NCI-H774 (cell line): ENCODE measurements at regions not wholly inside any gene's neighbourhood (a gene's known extent, or its start where the extent isn't known, plus 50 kb on each side); places are given as distances from the start of the nearest gene placed in this dataset.

Experiments used
- DNase-seq: peaks from one replicate; lab custom pipeline; 2025; lab: John Stamatoyannopoulos, UW

DNA sequence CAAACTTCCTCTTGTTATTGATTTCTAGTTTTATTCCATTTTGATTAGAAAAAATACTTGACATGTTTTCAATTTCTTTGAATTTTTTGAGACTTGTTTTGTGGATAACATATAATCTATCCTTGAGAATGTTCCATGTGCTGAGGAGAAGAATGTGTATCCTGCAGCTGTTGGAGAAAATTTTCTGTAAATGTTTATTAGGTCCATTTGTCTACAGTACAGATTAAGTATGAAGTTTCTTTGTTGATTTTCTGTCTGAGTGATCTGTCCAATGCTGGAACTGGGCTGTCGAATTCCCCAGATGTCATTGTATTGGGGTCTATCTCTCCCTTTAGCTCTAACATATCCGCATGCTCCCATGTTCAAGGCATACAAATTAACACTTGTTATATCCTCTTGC is 251.2 kb downstream of the CSNK1G3 start:
- no peak for DNase-seq

DNA sequence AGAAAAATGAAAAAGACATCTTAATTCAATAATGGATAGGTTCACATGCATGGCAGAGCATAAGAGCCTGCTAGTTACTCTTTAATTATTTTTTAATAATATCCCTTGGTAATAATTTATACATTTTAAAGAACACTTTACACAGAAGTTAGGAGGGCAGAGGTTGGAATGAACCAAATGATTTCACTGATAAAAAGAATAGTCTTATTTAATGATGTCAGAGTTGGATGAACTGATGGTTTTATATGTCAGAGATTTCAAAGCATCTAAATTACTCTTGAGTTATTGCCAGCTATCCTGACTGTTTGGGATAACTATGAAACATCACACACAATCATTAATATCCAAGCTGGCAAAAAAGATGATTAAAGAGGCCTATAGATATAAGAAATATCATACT is 244.8 kb downstream of the CSNK1G3 start:
- no peak for DNase-seq

GRCh38 chr5:123756318-123756665 is 244.3 kb downstream of the CSNK1G3 start:
- DNase-seq: no peak

DNA sequence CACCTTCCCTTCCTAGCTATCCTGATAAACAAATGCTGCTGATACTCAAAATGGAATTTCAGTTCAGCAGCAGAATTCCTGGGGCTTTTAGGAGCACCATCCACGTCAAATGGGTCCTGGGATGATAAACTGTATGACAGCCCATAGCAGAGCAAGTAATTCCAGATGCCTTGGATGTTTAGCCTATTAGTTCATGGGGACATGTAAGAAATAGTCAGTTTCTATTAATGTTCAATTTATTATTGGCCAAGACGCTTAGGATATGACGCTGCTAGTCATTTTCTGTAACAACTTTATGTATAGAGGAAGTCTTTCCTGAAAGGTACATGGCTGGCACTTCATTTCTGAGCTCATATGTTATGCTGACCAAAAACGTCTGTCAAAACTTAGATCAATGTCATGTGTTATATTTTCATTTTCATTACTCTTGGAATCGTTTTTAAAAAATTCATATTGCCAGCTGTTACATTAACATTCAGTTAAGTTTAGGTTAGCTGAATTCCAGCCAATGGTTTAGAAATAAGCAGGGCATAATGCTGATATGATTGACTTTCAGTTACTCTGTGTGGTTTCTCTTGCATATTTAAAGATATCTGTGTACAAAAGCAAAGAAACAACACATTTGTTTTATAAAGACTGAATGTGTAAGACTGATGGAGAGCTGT is 243.8 kb downstream of the CSNK1G3 start:
- DNase-seq: no peak

GRCh38 chr5:123754908-123755307 is 242.9 kb downstream of the CSNK1G3 start:
- DNase-seq: no peak

DNA sequence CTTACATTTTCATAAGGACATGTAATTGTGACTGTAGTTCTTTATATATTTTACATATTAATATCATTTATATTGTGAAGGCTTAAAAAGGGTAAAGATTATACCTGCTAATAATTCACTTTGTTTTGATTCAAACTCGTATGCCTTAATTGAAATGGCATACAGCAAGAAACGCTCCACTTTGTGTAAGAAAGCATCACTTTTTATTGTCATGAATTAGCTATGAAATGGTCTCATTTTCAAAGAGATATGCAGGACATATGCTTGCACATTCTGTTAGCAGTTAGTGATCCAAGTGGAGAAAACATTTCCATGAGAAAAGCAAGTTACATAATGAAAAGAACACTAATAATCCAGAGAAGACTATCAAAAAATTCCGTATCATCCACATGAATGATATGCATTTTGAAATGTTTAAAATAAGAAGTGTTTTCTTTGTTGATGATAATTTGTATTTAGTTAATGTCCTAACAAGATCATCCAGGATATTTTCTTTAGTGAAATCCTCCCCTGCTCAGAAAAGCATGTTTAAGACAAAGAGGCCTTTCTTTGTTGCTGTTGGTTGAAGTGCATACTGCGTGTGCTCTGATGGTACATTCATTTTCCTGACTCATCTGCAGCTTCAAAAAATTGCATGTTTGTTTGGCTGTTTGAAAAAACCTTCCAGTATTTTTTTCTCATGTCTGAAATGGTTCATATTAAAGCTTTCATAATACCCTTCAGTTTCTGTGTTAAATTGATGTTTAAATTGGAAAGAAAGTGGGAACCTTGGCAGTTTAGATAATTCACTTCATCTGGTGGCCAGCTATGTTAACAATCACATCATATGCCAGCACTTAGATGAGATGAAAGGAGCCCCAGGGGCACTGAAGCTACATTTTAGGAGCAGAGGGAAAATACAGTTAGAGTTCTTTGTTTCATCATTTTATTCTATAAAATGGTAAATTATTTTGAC is 242.2 kb downstream of the CSNK1G3 start:
- no peak for DNase-seq

- DNase-seq: no peak
These were observed 241.4 kb downstream of the CSNK1G3 start for GRCh38 chr5:123753180-123753936.

DNA sequence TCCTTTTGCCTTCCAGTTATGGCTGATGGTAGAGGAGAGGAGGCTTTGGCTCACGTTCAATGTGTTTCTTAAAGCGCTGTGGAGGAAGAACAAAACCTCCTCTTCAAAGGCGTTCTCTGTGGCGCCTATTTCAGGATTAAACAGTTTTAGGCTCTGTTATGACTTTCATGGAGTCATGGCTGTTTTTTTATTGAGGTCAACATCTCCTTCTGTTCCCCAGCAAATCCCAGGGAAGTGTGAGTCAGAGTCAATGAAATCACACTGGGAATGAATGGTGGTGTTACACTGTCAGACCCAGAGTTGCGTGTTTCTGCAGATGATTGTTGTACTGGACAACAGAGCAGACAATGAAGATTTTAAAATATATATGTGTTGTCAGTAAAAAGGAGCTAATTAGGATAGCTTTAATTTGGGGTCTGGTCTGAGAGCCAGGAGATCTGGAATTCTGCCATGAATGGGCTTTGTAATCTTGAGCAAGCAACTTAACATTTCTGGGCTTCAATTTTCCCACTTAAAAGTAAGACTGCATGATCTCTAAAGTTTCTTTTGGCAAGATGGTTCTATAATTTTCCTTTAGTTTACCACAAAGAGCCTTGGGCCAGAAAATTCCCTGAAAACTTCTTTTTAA is 240.7 kb downstream of the CSNK1G3 start:
- DNase-seq: no peak

- no peak for DNase-seq
These were observed 239.7 kb downstream of the CSNK1G3 start for GRCh38 chr5:123751670-123752069.

DNA sequence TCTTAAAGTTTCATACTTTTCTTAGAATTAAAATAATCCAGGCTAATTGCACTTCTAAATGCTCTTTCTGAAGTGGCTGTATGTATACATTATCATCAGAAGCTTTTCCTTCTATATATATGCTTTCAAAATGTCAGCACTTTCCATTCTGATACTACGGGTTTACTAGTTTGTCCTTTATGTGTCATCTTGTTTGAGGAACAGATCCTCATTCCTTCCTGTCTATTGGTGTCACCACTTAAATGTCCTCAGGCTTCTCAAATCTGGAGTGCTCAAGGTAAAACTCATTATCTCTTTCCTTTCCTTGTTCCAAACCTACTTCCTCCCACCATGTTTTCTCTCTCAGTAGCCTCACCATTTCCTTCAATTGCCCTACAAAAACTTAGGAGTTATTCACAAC is 236.3 kb downstream of the CSNK1G3 start:
- no peak for DNase-seq

- no peak for DNase-seq
These were observed 234.8 kb downstream of the CSNK1G3 start for GRCh38 chr5:123746683-123747360.

DNA sequence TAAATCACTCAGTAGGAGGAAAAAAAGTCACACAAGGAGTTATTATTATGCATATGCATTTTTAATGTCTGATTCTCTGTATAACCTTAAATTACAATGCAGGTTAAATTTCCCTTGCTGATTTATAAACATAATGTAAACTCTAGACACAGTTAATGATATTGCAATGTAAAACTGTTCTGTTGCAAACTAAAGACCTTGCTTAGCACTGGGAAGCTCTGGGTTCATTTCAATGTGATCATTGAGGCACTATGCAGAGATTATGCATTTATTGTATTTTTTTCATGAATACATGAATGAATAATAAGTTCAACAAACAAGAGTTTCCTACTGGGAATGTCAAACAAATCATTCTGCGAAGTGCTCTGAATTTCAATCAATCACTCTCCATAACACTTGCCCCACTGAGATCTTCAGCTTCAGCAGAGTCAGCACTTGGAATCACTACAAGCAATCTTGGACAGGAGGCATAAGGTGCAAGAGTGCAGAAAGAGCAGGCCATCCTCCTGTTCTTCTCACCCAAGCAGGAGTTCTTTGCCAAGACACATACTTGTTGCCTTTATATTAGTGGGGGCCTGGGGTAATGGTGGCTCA is 232.1 kb downstream of the CSNK1G3 start:
- no peak for DNase-seq

DNA sequence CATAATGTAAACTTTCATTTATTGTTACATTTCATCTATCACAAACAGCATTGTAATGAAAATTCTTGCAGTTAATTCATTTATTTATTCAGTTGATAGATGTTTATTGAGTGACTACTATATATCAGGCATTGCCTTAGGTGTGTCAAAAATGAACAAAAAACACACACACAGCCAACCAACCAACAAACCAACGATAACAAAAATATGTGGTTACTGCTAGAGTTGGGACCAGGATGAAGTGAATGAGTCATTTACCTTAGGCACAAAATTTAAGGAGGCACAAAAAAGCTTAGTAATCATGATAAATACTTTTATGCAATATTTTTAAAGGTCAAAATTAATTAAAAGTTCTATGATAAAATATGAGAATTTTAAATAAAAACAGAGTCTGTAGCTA is 223.4 kb downstream of the CSNK1G3 start:
- no peak for DNase-seq

GRCh38 chr5:123732257-123732656 is 220.3 kb downstream of the CSNK1G3 start:
- no peak for DNase-seq

DNA sequence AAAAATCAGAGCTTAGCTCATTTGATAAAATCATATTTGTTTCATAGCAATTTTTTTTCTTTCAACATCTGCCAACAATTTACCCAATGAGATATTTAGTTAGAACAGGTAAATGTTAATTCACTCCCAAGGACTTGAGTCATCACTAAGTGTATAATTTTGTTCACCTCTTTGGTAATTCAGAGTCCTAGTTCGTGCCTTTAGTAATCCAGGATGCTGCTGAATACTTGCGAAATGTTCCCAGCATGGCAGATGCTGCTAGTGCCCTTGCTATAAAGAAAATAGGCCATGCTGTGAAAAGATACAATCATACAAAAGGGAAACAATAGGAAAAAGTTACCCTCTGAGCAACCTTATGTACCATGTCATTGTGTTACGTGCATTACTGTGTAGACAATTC is 210.5 kb downstream of the CSNK1G3 start:
- DNase-seq: no peak

DNA sequence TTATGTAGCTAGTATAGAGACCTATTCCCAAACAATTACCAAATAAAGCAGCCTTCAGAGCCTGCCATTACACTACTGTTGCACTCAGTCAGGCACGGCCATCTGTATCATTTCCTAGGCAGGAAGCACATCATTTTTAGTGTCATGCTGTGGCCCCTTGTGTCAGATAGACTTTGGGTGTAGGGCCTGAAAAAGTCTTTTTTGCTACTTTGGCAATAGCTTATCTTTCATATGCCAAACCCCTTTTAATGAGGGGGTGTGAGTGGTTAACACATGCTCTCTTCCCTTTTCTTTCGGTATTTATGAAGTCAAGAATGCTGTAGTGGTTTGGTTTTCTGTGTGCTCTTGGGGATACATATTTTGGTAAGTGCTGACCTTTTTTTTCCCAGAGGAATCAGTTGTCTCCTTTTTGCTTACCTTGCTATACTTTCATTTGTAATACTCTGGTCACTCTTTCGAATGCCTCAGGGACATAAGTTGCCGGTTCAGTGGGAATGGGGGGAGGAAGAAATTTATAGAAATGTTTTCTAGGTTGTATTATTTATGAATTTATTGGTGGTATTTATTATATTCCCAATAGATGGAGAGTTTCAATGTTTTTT is 209.8 kb downstream of the CSNK1G3 start:
- no peak for DNase-seq

GRCh38 chr5:123720955-123721354 is 209.0 kb downstream of the CSNK1G3 start:
- DNase-seq: no peak

GRCh38 chr5:123720339-123720738 is 208.4 kb downstream of the CSNK1G3 start:
- DNase-seq: no peak

- no peak for DNase-seq
These were observed 207.0 kb downstream of the CSNK1G3 start for GRCh38 chr5:123719004-123719403.

DNA sequence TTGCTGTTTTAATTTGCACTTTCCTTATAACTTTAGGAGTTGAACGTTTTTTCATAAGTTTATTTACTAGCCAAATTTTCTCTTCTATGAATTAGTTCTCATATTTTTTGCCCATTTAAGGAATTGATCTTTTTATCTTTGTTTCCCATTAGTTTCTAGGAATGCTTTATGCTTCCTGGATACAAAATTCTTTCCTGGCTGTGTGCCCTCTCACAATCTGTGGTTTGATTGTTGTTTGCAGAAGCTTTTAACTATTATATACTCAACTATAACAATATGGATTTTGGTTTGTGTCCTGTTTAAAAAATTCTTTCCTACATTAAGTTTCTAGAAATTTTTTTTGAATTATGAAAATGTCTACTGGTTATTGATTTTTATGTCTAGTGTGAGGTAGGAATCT is 206.3 kb downstream of the CSNK1G3 start:
- no peak for DNase-seq

DNA sequence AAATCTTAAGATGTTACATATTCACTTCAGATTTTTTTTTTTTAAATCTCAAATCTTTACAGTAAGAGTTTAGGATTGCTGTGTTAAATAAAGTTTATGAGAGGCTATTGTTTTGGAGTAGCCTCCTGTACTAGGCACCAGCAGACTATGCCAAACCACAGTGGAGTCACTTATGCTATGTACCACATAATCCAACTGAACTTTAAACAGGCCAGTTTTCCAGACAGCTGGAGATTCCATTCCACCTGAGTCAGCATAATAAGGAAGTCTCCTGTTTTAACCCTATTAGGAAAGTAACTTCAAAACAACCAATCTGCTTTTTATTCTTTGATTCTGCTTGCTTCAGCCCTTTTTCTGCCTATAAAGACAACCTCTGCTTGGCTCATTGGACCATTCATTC is 205.2 kb downstream of the CSNK1G3 start:
- no peak for DNase-seq
